HG03469 (cell line): ENCODE measurements at regions not wholly inside any gene's neighbourhood (a gene's known extent, or its start where the extent isn't known, plus 50 kb on each side); places are given as distances from the start of the nearest gene placed in this dataset.
"Not testable (repeated sequence)": the region's sequence is repeated elsewhere in the genome, so short reads cannot be mapped to it uniquely, and the experiment has no call there.

ENCODE experiments used
- ATAC-seq: cut with Tn5 transposase; IDR thresholded peaks from one replicate; pipeline ENCODE4 v1.9.1; 2021; ENCODE audit warnings: mild to moderate bottlenecking, moderate library complexity, moderate number of reproducible peaks; ENCODE audit not compliant: unreplicated experiment

- ATAC-seq, result no peak
Measured at GRCh38 chr5:126002222-126002897, 420.8 kb upstream of the GRAMD2B start.

- ATAC-seq, result no peak
Measured at GRCh38 chr5:126003309-126003708, 419.9 kb upstream of the GRAMD2B start.

- ATAC-seq, result no peak
Measured at GRCh38 chr5:126004636-126005035, 418.6 kb upstream of the GRAMD2B start.

- no peak for ATAC-seq
Measured at GRCh38 chr5:126007841-126008240, 415.4 kb upstream of the GRAMD2B start.

GRCh38 chr5:126009566-126009965, 413.6 kb upstream of the GRAMD2B start:
- no peak for ATAC-seq

GRCh38 chr5:126011526-126011925, 411.7 kb upstream of the GRAMD2B start:
- not testable (repeated sequence) for ATAC-seq

- no peak for ATAC-seq
Measured at GRCh38 chr5:126014676-126015075, 408.5 kb upstream of the GRAMD2B start.

GRCh38 chr5:126015235-126016181, 407.7 kb upstream of the GRAMD2B start:
- no peak for ATAC-seq

- no peak for ATAC-seq
Measured at GRCh38 chr5:126016256-126016655, 407.0 kb upstream of the GRAMD2B start.

- no peak for ATAC-seq
Measured at GRCh38 chr5:126017096-126017495, 406.1 kb upstream of the GRAMD2B start.

- ATAC-seq, result no peak
Measured at GRCh38 chr5:126020770-126021169, 402.4 kb upstream of the GRAMD2B start.

- ATAC-seq, result no peak
Measured at GRCh38 chr5:126023994-126024441, 399.2 kb upstream of the GRAMD2B start.

- ATAC-seq, result no peak
Measured at GRCh38 chr5:126027149-126027548, 396.1 kb upstream of the GRAMD2B start.

GRCh38 chr5:126027652-126028051, 395.6 kb upstream of the GRAMD2B start:
- ATAC-seq, result no peak

GRCh38 chr5:126028336-126028735, 394.9 kb upstream of the GRAMD2B start:
- no peak for ATAC-seq

- not testable (repeated sequence) for ATAC-seq
Measured at GRCh38 chr5:126029282-126029681, 393.9 kb upstream of the GRAMD2B start.

- no peak for ATAC-seq
Measured at GRCh38 chr5:126030698-126031097, 392.5 kb upstream of the GRAMD2B start.

- no peak for ATAC-seq
Measured at GRCh38 chr5:126031989-126032716, 391.1 kb upstream of the GRAMD2B start.

- ATAC-seq, result no peak
Measured at GRCh38 chr5:126043688-126044087, 379.5 kb upstream of the GRAMD2B start.

- ATAC-seq, result no peak
Measured at GRCh38 chr5:126044111-126044668, 379.0 kb upstream of the GRAMD2B start.
